Upper lobe of left lung (tissue), 6 donors: ENCODE measurements at regions not wholly inside any gene's neighbourhood (a gene's known extent, or its start where the extent isn't known, plus 50 kb on each side); places are given as distances from the start of the nearest gene placed in this dataset.

Experiments
- ATAC-seq, 2 donors: fragments of 200-7000 bp; cut with Tn5 transposase; one replicate each; pipeline ENCODE4 v1.9.1; 2022; ENCODE audit warnings: mild to moderate bottlenecking in 2 of 2, moderate library complexity in 2 of 2; ENCODE audit not compliant: low FRiP score in 2 of 2
- DNase-seq, 2 donors: peaks; one replicate each; pipeline ENCODE4 v3.0.0-alpha.2; 2019 to 2020
- H3K27ac ChIP-seq, 4 donors: fragments of 200-600 bp; sonication (generic); one replicate each; pipeline ENCODE4 v1.5.1; 2016 to 2019
- H3K27me3 ChIP-seq, 4 donors: fragments of 200-600 bp; sonication (generic); one replicate each; pipeline ENCODE4 v1.5.1; 2017 to 2019
- H3K36me3 ChIP-seq, 4 donors: fragments of 200-600 bp; sonication (generic); one replicate each; pipeline ENCODE4 v1.5.1; 2016 to 2019
- H3K4me1 ChIP-seq, 4 donors: fragments of 200-600 bp; sonication (generic); one replicate each; pipeline ENCODE4 v1.5.1; 2018 to 2019
- H3K4me3 ChIP-seq, 4 donors: fragments of 200-600 bp; sonication (generic); one replicate each; pipeline ENCODE4 v1.5.1; 2017 to 2019; ENCODE audit warnings: mild to moderate bottlenecking in 2 of 4, moderate library complexity in 1 of 4
- H3K9me3 ChIP-seq, 4 donors: fragments of 200-600 bp; sonication (generic); one replicate each; pipeline ENCODE4 v1.5.1; 2018 to 2019
- CTCF ChIP-seq, 6 experiments: fragments of 450-650 bp in 4 of 6; fragments of 200-600 bp in 2 of 6; sonication (generic) in 2 of 6; IDR thresholded peaks; one replicate each; pipeline ENCODE4 v1.5.1; 2016 to 2019; ENCODE audit warnings: antibody characterized with exemption in 6 of 6
- EP300 ChIP-seq, 4 donors: sonication (generic); formaldehyde crosslinking; IDR thresholded peaks; one replicate each; pipeline ENCODE4 v1.5.1; 2017; ENCODE audit warnings: antibody characterized with exemption in 4 of 4, control low read depth in 2 of 4
- POLR2A ChIP-seq, 4 donors: fragments of 450-650 bp; IDR thresholded peaks; one replicate each; pipeline ENCODE4 v1.5.1; 2016 to 2017; ENCODE audit warnings: antibody characterized with exemption in 4 of 4, mild to moderate bottlenecking in 2 of 4
- POLR2AphosphoS5 ChIP-seq, 2 donors: sonication (generic); formaldehyde crosslinking; IDR thresholded peaks; one replicate each; pipeline ENCODE4 v1.5.1; 2017; ENCODE audit warnings: antibody characterized with exemption in 2 of 2
- WGBS, 2 donors: methylation state at CpG; one replicate each; pipeline ENCODE4 v1.1.5; 2017 to 2018; 5-methylcytosine and 5-hydroxymethylcytosine counted together
- donor health status: DM: no; HTN: no; CAD: no; lungs with moderate emphysema.
- donor health status: DM: no; HTN: yes; CAD: no; lungs with severe emphysema.

GRCh38 chr16:86797700-86798099 lies 219.4 kb downstream of the FOXL1 start:
- no peaks in the 10 kb centered on the region for H3K4me1 ChIP-seq
- 73% methylated on average over 4 of the region's 4 CpGs for WGBS, 2 donors
- TF ChIP-seq EP300 (IDR thresholded peaks at IDR 0.05) = no peak
- no peak for TF ChIP-seq POLR2AphosphoS5 (IDR thresholded peaks at IDR 0.05)
- TF ChIP-seq CTCF (IDR thresholded peaks at IDR 0.05) = no peak
- no peak for TF ChIP-seq POLR2A (IDR thresholded peaks at IDR 0.05)
- DNase-seq (no peak), ATAC-seq (no peak)
- H3K36me3 ChIP-seq = no peaks in the 10 kb centered on the region
- H3K27ac ChIP-seq = no peak overlapping the region
- no peaks in the 10 kb centered on the region for H3K9me3 ChIP-seq
- no peak overlapping the region for H3K4me3 ChIP-seq
- H3K27me3 ChIP-seq = no peaks in the 10 kb centered on the region

- H3K27me3 ChIP-seq = no peaks in the 10 kb centered on the region
- TF ChIP-seq CTCF (IDR thresholded peaks at IDR 0.05) (no peak), EP300 (IDR thresholded peaks at IDR 0.05) (no peak)
- no peaks in the 10 kb centered on the region for H3K4me1 ChIP-seq
- H3K27ac ChIP-seq = no peak overlapping the region
- H3K9me3 ChIP-seq = no peaks in the 10 kb centered on the region
- ATAC-seq (peak in 1 of 2 donors; percentile 29), DNase-seq (no peak)
- H3K36me3 ChIP-seq = no peaks in the 10 kb centered on the region
- H3K4me3 ChIP-seq = no peak overlapping the region
- 63 to 65% methylated on average over 4 of the region's 4 CpGs for WGBS, 2 donors
Observed at GRCh38 chr16:86798247-86799041, 220.1 kb downstream of the FOXL1 start.

- TF ChIP-seq POLR2AphosphoS5 (IDR thresholded peaks at IDR 0.05) (no peak), EP300 (IDR thresholded peaks at IDR 0.05) (no peak), CTCF (IDR thresholded peaks at IDR 0.05) (no peak), POLR2A (IDR thresholded peaks at IDR 0.05) (no peak)
- H3K9me3 ChIP-seq = no peaks in the 10 kb centered on the region
- WGBS, 2 donors = 85 to 87% methylated on average over 4 of the region's 4 CpGs
- DNase-seq (no peak), ATAC-seq (no peak)
- H3K4me3 ChIP-seq = no peak overlapping the region
- H3K4me1 ChIP-seq = no peaks in the 10 kb centered on the region
- H3K27ac ChIP-seq = no peak overlapping the region
- H3K27me3 ChIP-seq = no peaks in the 10 kb centered on the region
- no peaks in the 10 kb centered on the region for H3K36me3 ChIP-seq
Observed at GRCh38 chr16:86799367-86799766, 221.0 kb downstream of the FOXL1 start.

GRCh38 chr16:86800894-86801293 lies 222.5 kb downstream of the FOXL1 start:
- no peaks in the 10 kb centered on the region for H3K4me1 ChIP-seq
- H3K36me3 ChIP-seq = no peaks in the 10 kb centered on the region
- H3K27me3 ChIP-seq = no peaks in the 10 kb centered on the region
- WGBS, 2 donors = 21 to 30% methylated on average over 4 of the region's 4 CpGs
- TF ChIP-seq POLR2AphosphoS5 (IDR thresholded peaks at IDR 0.05) (no peak), POLR2A (IDR thresholded peaks at IDR 0.05) (no peak), EP300 (IDR thresholded peaks at IDR 0.05) (no peak), CTCF (IDR thresholded peaks at IDR 0.05) (no peak)
- ATAC-seq (no peak), DNase-seq (no peak)
- H3K27ac ChIP-seq = no peak overlapping the region
- H3K4me3 ChIP-seq = no peak overlapping the region
- no peaks in the 10 kb centered on the region for H3K9me3 ChIP-seq

- H3K27ac ChIP-seq = no peak overlapping the region
- no peak overlapping the region for H3K4me3 ChIP-seq
- peaks cover 0 to 3% (median 0%) of the 10 kb centered on the region in 4 donors for H3K27me3 ChIP-seq
- DNase-seq (no peak), ATAC-seq (no peak)
- TF ChIP-seq POLR2AphosphoS5 (IDR thresholded peaks at IDR 0.05) (no peak), EP300 (IDR thresholded peaks at IDR 0.05) (no peak), POLR2A (IDR thresholded peaks at IDR 0.05) (no peak), CTCF (IDR thresholded peaks at IDR 0.05) (no peak)
- WGBS, 2 donors = 90% methylated on average over 2 of the region's 2 CpGs
- H3K4me1 ChIP-seq = no peaks in the 10 kb centered on the region
- H3K36me3 ChIP-seq = no peaks in the 10 kb centered on the region
- H3K9me3 ChIP-seq = no peaks in the 10 kb centered on the region
Observed at GRCh38 chr16:86802013-86802412, 223.7 kb downstream of the FOXL1 start.
